SHP77 (cell line): ENCODE measurements at regions not wholly inside any gene's neighbourhood (a gene's known extent, or its start where the extent isn't known, plus 50 kb on each side); places are given as distances from the start of the nearest gene placed in this dataset.
"Not testable (repeated sequence)": the region's sequence is repeated elsewhere in the genome, so short reads cannot be mapped to it uniquely, and the experiment has no call there.

Experiments
- DNase-seq, 2 experiments: peaks; one replicate each; lab custom pipeline; 2025; lab: John Stamatoyannopoulos, UW

DNA sequence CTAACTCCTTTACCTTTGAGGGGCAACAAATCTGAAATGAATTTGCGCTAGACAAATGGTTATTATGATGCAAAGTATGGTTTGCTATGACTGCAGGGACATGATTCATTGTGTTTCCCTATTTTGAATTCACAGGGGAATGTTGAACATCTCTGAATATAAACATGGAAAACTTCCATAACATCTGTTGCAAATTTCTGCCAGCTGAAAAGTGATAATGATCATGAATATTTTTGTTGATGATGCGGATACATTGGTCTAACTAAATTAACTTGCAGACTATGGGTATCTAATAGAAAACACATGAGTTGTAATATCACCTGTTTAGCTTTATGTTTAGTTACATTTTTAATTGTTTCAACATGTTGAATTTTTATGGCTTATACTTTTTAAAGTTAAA, 1325.5 kb downstream of the REEP3 start:
- no peak for DNase-seq

GRCh38 chr10:64855941-64856340, 1334.7 kb downstream of the REEP3 start:
- DNase-seq = no peak

DNA sequence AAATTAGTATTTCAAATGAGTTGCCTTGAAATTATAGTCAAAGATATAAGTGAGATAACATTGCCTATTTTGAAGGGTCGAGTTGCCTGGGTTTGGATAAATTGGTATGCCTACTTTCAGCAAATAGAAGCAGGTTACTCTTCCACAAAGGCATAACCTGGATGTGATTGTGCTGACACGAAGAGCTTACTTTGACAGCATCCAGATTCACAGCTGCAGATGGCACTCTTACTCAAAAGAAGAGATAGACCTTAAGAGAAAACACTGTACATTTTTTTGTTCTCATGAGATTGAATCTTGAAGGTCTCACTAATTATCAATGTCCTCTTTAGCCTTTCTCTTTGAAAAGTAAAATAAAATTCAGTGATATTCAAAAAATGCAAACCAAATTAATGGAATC, 1338.7 kb downstream of the REEP3 start:
- no peak for DNase-seq

- no peak for DNase-seq
These were observed 1342.6 kb downstream of the REEP3 start for GRCh38 chr10:64863836-64864235.

GRCh38 chr10:64867501-64867962, 1346.3 kb downstream of the REEP3 start:
- no peak for DNase-seq

GRCh38 chr10:64873088-64873487, 1351.9 kb downstream of the REEP3 start:
- DNase-seq = no peak

DNA sequence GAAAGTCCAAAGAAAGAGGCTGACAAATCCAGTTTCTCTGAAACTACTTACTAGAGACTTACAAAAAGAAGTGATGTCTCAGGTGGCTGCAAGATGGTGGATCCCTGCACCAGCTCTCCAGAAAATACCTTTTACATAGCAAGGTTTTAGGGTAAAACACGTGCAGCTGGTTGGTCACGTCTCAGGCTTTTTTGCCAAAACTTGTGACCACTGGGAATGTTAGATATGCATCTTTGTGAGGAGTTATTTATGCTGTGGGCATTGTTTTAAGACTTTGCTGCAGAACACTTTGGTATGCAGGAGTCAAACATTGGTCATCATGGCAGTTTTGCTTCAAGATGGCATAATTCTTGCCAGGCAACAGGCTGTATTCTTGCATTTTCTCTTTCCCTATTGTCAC, 1352.8 kb downstream of the REEP3 start:
- no peak for DNase-seq

DNA sequence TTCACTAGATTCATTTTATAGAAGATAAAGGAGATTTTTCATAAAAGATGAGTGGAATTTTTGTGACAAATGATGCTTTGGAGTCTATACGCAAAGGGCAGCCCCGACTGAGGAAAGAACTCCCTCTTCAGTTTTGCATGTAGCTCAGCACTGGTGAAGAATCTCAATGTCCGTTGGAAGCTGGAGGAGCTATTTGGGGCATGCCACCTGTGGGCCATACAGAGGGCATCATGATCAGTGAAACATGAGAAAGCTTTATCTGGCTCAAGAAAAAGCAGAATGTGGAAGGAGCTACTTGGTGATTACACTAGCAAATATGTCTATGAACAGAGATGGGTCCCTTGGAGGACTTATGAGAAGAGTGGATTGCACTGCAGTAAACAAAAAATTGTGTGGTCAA, 1359.3 kb downstream of the REEP3 start:
- DNase-seq = no peak

GRCh38 chr10:64881257-64881656, 1360.1 kb downstream of the REEP3 start:
- no peak for DNase-seq

- DNase-seq = no peak
These were observed 1375.4 kb downstream of the REEP3 start for GRCh38 chr10:64896582-64896981.

DNA sequence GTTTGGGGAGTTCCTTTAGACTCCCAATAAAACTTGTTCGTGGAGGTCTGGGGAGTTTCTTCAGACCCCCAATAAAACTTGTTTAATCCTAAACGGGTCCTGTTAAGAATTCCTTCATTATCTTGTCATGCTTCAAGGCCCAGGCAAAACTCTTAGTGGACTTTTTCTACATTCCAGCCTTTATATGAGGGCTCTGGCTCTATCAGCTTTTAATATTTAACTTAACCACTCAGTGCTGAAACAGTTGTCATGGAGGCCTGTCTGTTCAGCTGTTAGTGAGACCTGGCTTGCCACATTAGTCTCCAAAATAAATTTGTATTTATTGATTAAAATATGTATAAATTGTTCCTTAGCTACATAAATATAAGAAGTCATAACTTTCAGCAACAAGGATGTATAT, 1385.1 kb downstream of the REEP3 start:
- not testable (repeated sequence) for DNase-seq

GRCh38 chr10:64924306-64924705, 1403.1 kb downstream of the REEP3 start:
- not testable (repeated sequence) for DNase-seq

- DNase-seq = no peak
These were observed 1430.8 kb downstream of the REEP3 start for GRCh38 chr10:64952042-64952441.

DNA sequence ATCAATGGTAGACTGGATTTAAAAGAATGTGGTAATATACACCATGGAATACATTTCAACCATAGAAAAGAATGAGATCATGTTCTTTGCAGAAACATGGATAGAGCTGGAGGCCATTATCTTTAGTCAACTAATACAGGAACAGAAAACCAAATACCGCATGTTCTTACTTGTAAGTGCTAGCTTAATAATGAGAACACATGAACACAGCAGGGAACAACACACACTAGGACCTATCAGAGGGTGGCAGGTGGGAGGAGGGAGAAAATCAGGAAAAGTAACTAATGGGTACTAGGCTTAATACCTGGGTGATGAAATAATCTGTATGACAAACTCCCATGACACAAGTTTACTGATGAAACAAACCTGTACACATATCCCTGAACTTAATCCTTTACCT, 1435.2 kb downstream of the REEP3 start:
- DNase-seq = no peak

DNA sequence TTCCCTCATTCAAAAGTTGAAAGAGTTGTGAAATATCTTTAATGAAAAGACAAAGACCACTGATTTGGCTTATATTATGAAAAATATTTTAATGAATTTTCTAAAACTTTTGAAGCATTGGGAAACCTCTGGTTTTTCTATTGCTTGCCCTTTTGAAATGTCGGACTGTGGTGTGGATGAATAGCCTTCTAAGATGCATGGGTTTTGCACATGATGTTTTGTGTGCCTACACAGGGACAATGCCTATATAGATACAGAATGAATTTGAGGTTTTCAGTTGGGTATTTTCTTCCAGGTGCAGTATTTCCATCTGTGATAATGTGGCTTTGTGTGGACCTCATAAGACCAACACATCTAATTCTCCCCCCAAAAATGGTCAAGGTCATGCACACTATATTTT, 1437.9 kb downstream of the REEP3 start:
- no peak for DNase-seq

DNA sequence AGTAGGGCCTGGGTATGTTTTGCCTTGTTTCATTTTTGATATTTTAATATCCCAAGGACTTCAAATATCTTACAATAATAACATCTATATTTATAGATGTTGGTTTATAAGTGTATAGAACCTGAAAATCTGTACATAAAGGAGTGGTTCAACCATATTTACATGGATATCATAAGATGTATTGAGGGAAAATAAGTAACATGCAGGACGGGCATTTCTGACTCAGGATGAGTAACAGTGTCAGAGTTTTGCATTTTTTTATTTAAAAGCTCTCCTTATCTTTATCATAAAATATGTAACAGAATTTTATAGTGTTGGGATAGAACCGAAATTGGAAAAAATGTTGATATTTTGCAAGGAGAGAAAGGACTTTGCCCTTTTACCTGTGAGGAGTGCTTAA, 1438.7 kb downstream of the REEP3 start:
- DNase-seq = no peak

DNA sequence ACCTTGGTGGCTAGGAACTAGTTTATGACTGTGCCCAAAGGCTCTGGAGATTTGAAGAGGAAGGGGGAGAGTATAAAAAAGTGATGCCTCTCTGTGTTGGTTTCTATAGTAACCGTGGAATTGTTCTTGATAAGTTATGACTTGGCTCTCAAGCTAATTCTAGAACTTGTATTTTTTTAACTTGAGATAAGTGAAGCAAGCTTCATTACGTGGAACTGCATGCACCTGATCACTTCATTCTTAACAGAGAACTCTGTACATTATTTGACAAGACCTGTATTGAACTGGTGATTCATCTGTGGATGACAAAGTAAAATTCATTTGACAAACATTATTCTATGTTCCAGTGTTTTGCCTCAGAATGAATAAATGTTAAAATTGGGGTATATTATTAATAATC, 1452.2 kb downstream of the REEP3 start:
- DNase-seq = no peak

DNA sequence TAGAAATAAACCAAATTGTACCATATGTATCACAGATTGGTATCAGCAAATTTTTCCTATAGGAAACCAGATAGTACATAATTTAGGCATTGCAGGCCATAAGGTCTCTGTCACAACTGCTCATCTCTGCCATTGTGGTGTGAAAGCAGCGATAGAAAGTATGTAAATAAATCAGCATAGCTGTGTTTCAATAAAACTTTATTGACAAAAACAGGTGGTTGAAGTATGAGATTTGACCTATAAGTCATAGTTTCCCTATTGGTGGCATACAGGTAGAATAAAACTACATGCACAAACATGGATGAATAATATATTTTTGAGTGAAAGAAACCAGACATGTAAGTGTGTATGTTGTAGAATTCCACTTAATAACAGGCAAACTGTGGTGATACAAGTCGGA, 1454.9 kb downstream of the REEP3 start:
- no peak for DNase-seq

GRCh38 chr10:64977915-64978314, 1456.7 kb downstream of the REEP3 start:
- DNase-seq = no peak

DNA sequence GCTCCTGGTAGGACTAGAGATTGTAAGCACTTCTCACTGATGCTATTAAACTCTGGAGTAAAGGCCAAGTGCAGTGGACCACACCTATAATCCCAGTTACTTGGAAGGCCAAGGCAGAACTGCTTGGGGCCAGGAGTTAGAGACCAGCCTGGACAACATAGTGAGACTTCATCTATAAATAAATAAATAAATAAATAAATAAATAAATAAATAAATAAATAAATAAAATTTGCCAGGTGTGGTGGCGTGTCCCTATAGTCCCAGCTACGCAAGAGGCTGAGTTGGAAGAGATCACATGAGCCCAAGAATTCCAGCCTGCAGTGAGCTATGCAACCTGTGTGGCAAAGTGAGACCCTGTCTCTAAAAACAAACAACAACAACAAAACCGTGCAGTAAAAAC, 1475.7 kb downstream of the REEP3 start:
- no peak for DNase-seq

GRCh38 chr10:65010845-65011244, 1489.6 kb downstream of the REEP3 start:
- no peak for DNase-seq

DNA sequence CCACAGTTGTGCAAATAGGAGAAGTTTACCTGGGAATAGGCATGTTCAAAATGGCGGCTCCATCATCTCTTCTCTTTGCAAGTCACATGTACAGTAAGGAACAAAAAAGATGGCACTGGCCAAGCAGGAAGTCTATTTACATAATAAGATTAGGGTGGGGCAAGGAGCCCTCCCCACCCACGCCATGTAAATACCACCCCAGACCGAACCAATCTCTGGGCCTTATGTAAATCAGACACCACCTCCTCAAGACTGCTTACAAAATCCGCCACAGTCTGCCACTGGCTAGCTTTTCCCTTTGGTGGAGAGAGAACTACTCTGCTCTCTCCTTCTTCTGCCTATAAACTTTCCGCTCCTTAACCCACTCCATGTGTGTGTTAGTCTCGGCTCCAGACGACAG, 1496.3 kb downstream of the REEP3 start:
- DNase-seq = no peak

- no peak for DNase-seq
These were observed 1503.7 kb downstream of the REEP3 start for GRCh38 chr10:65024886-65025285.

- no peak for DNase-seq
These were observed 1509.1 kb downstream of the REEP3 start for GRCh38 chr10:65030263-65030662.
